Posterior cingulate gyrus (tissue), 11 donors: ENCODE measurements at regions not wholly inside any gene's neighbourhood (a gene's known extent, or its start where the extent isn't known, plus 50 kb on each side); places are given as distances from the start of the nearest gene placed in this dataset.

ENCODE experiments used
- DNase-seq, 10 donors: peaks; one replicate each; pipeline versions ENCODE4 v3.0.0 to v3.0.0-alpha.2; 2020 to 2021; ENCODE audit warnings: mixed read lengths in 3 of 10
- intact Hi-C: fragments of 100-400 bp; cut with DNase I; formaldehyde crosslinking; loops from one replicate; pipeline ENCODE4 v1.15.1; 2023

DNA sequence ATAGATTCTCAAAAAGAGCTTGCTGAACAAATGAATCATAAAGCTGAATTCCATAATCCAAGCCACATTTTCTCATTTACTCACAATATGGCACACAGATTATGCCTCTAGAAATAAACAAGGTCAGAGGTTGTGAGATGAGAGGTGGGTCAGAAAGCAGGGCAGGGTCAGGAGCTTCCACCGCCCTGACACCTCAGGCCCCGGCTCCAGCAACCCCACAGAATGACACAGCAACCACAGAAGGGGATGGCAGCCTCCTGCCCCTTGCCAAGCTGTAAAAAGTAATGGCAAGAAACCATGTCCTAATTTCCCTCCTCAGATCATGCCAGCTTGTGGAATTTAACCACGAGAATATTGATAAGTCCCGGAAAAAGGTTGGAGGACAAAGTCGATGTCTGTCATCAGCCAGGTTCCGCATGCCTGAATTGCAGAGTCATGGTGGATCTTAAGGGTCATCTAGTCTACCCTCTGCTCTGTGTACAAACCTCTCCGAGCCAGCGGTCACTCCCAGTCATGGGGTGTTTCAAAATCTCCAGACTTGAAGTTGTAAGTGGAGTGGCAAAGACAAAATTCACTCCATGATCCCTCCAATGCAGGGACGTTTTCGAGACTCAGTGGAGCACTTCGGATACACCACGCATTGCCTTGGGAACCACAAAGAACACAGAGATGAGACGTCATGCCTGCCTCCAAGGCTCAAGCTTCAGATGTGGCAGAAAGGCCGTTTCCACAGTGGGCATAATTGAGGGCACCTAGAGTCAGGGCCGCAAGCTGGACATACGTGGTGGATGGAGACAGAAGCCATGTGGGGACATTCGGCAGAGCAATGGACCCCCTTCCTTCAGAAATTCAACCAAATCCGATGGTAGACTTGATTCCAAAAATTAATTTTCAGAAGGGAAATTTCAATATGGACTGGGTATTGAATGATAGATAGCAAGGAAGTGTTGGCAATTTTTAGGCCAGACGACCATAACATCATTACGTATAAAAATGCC lies 254.0 kb downstream of the TOMM20 start:
- intact Hi-C loops: no loop called here
- peak in 1 of 10 donors; percentile 36 for DNase-seq

DNA sequence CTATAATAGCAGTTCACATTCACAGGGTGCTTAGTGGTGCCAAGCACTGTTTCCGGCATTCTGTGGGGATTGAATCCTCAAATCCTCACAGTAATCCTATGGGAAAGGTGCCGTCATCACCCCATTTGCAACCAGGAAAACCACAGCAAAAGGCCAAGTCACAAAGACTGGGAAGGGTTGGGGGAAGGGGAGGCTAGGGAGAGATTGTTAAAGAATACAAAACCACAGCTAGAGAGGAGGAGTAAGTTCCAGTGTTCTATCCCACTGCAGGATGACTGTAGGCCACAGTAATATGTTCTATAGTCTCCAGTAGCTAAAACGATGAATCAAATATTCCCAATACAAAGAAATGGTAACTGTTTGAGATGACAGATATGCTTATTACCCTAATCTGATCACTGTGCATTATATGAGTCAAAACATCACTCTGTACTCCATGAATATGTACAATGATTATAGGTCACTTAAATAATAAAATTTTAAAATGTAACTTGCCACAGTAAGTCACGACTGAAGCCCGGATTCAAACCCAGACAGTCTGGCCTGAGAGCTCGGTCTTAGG lies 256.8 kb downstream of the TOMM20 start:
- DNase-seq: no peak
- intact Hi-C loops: no loop called here

DNA sequence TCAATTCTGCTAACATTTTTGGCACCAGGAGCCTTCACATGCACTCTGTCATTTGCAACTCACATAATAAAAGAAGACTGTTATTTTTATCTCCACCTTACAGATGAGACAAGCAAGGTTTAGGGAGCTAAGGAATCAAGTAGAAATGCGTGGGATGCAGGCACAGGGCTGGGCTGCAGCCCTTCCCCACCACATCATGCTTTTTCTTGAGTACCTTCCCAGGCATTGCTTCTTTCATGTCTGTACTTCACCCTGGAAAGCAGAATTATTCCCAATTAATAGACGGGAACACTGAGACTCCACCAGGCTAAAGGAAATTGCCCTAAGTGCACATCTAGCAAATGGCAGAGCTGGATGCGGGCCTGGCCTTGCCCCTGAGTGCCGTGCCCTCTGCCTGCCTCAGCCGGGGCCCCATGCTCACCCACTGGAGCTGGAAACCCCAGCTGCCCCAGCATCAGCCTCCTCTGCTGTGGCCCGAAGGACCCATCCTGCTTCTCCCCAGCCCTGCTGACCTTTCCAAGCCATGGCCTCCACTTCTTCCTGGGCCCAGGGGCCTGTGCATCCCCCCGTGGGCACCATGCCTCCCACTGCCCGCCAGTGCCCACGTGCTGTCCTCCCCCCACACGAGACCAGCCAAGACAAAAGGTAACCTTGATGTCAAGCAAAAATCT lies 257.5 kb downstream of the TOMM20 start:
- intact Hi-C loops: no loop called here
- DNase-seq: no peak

DNA sequence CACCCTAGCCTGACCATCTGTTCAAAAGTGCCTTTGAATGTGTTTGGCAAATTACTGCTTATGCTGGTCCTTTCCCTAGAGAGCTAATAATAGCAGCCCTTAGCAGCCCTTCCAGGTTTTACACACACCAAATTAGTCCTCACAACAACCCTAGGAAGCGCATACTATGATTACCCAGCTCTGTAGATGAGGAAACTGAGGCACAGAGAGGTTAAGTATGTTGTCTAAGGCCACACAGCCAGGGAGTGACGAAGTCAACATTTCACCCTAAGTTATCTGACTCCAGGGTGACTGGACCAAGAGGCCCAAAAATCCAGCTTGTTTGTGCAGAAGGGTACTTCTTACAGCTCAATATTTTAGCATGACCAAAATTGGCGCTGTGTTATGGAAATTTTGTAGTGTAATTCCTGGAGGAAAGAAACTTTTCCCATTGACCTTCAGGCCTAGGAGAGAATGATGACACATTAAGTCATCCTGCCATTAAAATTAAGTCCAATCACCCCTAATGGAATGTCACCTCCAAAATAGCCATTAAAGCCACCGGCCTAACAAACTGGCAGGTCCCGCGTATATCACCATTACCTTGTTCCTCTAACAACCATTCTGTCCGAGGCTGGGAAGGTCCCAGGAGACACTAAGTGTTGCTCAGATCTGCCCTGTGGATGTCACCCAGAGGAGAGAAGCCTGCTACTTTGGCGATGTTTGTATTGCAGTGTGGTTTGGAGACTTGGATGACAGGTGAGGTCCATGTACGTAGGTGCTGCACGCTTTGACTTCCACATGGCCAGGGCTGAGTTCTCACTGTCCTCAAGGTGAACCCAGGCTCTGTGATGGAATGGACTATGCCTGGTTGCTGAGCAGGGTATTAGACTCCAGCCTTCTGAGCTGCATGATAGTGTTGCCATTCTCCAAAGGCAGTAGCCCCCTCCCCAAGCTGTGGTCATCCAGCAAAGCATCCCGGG lies 258.3 kb downstream of the TOMM20 start:
- no peak for DNase-seq
- intact Hi-C loops: no loop called here

DNA sequence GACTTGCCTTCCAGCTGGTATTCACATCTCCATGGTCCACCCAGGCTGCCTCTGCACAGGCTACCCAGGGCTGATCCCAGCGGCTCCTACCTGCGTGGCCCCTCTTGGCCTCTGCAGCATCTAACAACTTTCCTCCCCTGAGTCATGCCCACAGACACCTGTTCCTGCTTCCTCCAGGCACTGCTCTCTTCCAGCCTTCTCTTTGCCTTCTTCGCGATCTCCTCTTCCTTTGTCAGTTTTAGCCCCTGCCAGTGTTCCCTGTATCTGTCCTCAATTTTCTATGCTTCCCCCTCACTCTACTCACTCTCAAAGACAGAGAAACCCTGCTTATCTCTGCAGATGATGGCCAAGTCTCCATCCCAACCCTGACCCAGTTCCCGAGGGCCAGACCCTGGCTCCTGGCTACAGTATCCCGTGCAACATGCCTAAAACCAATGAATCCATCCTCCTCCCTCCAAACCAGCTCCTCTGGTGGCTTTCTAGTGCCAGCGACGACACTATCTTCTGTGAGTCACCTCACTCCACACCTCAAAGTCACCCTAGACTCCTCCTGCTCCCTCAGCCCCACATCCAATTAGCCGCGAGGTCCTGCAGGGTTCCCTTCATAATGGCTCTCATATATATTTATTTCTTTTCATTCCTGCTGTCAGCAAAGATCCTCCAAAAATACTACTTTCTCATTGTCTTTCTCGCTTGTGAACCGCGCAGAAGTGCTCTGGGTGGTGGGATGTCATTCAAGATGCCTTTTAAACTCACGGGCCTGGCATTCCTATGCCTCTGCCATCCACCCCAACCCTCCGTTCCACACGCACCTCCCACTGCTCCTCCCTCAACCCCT lies 259.2 kb downstream of the TOMM20 start:
- no peak for DNase-seq
- intact Hi-C loops: loop anchor here (10.0 kb wide), 1 partner anchor 95 kb away; no protein-coding TSS in a partner anchor

DNA sequence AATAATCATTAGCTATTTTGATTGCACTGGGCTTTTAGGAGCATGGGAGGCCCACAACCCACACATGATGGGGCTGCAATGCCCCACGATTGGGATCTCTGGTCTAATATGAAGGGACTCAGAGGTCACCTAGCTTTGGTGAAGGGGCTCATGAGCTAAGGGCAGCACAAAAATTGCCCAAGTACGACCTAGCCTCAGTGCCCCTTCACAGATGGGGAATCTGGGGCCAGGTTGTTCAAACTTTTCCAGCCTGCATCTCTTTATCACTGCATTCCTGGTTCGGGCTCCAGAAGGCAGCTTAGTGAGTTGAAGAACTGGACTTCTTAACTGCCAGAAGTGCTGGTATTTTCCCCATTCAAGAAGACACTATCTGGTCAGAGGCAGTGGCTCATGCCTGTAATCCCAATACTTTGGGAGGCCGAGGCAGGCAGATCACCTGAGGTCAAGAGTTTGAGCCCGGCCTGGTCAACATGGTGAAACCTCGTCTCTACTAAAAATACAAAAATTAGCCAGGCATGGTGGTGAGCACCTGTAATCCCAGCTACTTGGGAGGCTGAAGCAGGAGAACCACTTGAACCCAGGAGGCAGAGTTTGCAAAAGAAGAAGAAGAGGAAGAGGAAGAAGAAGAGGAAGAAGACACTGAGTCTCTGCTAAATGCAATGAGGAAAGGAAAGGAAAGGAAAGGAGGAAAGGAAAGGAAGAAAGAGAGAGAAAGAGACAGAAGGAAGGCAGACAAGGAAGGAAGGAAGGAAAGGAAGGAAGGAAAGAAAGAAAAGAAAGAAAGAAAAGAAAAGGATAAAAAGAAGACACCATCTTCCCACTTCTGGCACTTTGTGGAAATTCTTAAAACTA lies 258.5 kb upstream of the IRF2BP2 start:
- DNase-seq: no peak
- intact Hi-C loops: loop anchor here (10.0 kb wide), 1 partner anchor 96 kb away; no protein-coding TSS in a partner anchor

DNA sequence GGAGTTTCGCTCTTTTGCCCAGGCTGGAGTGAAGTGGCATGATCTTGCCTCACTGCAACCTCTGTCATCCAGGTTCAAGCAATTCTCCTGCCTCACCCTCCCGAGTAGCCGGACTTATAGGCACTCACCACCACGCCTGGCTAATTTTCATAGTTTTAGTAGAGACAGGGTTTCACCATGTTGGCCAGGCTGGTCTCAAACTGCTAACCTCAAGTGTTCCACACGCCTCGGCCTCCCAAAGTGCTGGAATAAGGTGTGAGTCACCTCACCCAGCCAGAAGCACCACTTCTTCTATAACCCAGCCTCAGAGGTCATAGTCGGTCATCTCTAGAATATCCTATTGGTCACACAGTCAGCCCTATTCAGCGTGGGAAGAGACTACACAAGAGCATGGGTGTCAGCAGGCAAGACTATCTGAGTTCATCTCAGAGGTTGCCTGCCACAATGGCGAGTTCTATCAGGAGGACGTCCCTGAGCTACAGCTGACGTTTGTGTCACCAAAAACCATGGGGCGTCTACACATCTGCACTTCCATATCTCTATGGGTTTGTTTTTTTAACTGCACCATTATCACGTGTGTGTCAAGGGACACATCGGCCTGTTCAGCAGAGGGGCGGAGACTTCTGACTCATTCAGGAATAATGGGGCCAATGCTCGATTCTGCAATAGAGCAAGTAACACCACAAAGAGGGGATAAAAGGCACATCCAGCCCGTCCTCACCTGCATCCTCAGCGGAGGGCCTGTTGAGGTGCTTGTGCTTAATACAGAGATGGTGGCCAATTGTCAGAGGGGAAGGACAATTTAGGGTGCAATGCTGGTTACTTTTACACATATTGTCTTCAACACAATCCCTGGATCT lies 256.3 kb upstream of the IRF2BP2 start:
- intact Hi-C loops: loop anchor here (10.0 kb wide), 1 partner anchor 99 kb away; no protein-coding TSS in a partner anchor

DNA sequence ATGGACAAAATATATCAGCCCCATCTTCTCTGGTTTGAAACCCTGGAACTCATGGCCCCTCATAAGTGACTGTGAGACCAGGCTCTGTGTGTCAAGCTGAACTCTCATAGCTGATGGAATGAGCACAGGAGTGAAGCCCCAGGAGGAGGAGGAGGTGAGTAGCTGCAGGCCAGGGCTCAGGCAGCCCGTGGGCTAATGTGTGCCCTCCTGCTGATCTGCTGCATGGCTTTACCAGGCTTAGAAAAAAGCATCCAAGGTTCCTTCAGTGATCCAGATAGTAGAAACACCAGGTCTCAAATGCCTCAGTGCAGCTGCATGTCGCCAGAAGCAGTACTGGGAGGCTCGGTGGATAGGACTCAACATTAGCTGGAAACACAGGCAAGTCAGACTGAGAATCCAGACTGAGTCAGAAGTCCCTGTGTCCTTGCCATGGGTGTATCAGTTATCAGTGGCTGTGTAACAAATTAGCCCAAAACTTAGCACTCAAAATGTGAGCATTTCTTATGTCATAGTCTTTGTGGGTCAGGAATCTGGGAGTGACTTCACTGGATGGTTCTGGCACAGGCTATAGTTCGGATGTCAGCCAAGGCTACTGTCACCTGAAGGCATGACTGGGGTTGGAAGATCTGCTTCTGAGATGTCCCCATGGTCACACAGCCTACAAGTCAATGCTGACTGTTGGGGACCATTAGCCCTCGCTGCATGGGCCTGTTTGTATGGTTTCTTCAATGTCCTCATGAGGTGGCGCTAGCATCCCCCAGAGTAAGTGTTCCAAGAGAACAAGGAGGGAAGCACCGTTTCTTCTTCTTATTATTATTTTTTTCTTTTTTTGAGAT lies 255.4 kb upstream of the IRF2BP2 start:
- no peak for DNase-seq

More for the DNA sequence above, 256.3 kb upstream of the IRF2BP2 start:
- no peak for DNase-seq

DNA sequence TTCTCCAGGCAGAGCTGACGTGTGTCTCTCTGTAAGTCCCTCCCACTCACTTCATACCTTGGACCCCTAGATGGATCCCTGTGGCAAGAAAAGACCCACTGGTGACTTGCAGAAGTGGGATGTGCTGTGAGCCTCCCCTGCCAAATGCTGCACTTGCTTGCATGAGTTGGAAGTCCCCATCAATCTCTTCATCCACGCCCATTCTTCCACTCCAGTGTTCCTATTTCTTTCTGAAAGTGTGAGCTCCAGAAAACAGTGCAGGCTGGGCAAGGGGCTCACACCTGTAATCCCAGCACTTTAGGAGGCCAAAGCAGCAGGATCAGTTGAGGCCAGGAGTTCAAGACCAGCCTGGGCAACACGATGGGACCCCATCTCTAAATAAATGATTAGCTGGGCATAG lies 254.1 kb upstream of the IRF2BP2 start:
- no peak for DNase-seq
- intact Hi-C loops: loop anchor here (10.0 kb wide), 1 partner anchor 101 kb away; no protein-coding TSS in a partner anchor

More for the DNA sequence above, 255.4 kb upstream of the IRF2BP2 start:
- intact Hi-C loops: loop anchor here (10.0 kb wide), 1 partner anchor 99 kb away; no protein-coding TSS in a partner anchor

DNA sequence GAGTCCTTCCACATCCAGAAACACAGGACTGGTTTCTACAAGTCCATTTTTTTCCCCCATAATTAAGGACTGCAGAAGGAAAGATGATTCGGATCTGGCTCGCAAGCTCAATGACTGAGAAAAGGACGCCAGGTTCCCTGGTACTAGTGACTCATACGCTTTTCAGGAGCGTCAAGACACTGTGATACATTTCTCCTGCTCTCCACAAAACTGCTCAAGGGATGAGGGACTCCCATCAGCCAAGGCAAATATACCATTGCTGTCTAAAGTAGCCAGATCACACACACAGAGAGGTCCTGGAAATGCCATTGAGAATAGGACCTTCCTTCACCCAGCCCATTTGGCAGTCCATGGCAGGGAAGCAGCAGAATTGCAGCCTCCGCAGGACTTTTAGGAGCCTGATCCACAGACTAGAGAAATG lies 253.6 kb upstream of the IRF2BP2 start:
- intact Hi-C loops: loop anchor here (10.0 kb wide), 1 partner anchor 101 kb away; no protein-coding TSS in a partner anchor
- no peak for DNase-seq

DNA sequence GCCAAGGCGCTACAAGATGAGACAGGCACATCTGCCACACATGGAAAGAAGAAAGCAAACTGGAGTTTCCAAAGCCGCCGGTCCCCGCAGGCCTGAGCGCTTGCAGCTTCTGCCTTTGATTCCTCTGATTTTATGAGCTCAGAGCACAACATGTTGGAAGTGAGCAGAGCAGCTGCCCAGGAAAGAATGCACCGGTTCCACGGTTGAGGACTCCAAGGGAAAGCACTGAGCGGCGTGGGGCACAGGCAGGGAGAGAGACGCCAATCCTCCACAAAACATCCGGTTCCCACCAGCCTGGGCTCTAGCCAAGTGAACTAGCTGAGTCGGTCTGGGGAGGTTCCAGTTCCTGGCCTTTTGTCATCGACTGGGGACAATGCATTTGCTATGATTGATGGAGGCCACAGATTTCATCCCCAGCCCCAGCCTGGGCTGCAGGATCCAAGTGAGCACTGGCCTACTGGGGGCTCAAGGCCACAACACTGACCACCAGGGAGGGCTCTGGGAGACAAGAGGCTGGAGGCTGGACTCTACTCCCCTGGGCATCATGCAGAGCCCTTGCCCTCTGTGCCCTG lies 253.1 kb upstream of the IRF2BP2 start:
- intact Hi-C loops: loop anchor here (10.0 kb wide), 1 partner anchor 102 kb away; no protein-coding TSS in a partner anchor
- DNase-seq: peak; percentile 54 to 94 (median 76)

DNA sequence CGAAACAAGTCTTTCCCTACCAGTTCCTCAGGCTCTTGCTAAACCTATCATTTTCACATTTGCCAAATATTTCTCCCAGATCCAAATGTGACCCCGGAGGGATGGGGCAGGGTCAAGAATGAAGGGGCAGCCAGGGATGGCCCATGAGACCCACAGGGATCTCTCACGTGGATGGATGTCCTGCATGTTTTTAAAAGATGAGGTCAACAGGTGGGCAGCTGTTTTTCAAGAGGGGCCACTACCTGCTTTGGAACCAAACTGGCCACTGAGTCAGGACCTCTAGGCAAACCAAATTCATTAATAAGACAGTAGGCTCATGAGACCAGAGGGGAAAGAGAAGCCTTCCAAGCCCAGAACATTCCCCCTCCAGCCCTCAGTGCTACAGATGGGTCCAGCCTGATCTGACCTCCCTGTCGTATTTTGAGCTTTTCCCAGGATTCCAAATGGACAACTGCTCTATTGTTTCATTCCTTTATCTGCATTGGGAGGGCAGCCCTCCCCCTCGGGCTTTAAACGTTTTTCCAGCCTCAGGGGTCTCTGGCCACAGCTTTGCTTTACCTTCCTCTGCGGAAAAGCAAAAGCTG lies 252.5 kb upstream of the IRF2BP2 start:
- no peak for DNase-seq
- intact Hi-C loops: loop anchor here (10.0 kb wide), 1 partner anchor 102 kb away; no protein-coding TSS in a partner anchor

DNA sequence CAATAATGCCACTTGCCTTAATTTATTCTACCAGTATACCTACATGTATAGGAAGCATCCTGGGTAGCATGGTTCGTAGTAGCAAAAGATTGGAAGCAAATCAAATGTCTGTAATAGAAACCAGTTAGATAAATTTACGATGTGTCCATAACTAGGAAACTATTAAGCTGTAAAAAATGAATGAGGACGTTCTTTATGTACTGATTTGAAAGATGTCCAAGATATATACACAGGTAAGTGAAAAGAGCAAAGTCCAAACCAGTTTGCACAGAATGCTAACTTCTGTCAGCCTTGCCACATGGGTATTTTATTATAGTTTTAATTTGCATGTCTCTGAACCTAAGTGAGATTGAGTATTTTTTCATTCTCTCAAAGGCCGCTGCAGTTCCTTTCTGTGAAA lies 251.8 kb upstream of the IRF2BP2 start:
- intact Hi-C loops: loop anchor here (10.0 kb wide), 1 partner anchor 103 kb away; no protein-coding TSS in a partner anchor
- no peak for DNase-seq

DNA sequence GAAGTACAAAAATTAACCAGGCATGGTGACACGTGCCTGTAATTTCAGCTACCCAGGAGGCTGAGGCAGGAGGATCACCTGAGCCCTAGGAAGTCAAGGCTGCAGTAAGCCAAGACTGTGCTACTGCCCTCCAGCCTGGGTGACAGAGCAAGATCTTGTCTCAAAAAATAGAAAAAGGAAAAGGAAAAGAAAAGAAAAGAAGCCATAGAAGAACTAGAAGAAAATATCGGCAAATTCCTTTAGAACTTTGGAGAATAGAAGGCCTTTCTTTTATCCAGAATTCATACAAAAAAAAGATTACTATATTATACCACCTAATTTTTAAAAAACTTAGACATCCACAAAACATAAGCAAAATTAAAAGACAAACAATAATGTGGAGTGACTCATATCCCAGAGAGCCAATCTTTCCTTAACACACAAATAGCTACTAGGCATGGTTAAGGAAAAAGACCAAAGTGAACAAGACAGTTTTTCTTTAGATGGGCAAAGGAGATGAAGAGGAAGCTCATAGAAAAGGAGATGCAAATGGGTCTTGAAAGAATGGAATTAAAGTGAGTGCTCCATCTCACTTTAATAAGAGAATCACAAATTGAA lies 251.1 kb upstream of the IRF2BP2 start:
- intact Hi-C loops: loop anchor here (10.0 kb wide), 1 partner anchor 104 kb away; no protein-coding TSS in a partner anchor

DNA sequence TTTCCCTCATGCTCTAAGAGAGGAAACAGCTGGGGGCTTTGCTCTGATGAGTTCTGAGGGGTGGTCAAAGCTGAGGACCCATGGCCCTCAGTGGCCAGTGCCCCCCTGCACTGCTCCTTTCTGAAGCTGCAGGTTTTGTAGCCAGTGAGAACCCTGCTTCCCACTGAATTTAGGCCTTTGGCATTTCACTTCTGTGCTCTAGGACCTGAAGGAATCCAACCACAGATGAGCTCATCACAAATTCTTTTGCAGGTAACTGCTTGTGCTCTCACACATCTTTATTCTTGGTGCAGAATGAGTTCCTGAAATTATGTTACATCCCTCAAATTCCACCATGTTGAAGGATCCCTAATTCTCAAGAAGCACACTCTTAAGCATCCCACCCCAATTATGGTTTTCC lies 248.7 kb upstream of the IRF2BP2 start:
- intact Hi-C loops: no loop called here

More for the DNA sequence above, 251.1 kb upstream of the IRF2BP2 start:
- no peak for DNase-seq

More for the DNA sequence above, 248.7 kb upstream of the IRF2BP2 start:
- no peak for DNase-seq
